ENCODE measurements at regions not wholly inside any gene's neighbourhood (a gene's known extent, or its start where the extent isn't known, plus 50 kb on each side); places are given as distances from the start of the nearest gene placed in this dataset.

DNA sequence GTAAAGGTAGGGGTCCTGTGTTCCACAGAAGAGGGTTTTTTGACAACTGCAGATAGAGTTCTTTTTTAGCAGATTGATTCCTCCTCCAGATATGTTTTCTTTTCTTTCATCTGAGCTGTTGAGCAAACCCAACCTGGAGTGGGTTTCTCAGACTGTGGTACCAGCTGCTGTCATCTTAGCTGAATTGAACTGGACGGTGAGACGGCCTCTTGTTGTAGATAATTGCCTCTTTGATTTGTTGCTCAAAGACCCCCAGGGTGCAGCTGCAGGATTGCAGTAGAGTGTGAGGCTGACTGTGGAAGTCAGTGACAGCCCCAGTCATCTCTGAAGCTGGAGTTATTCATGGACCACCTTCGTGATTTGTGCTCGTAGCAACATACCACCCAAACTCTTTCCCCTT, 317.7 kb downstream of the AACS start:
- TF ChIP-seq CTCF (IDR thresholded peaks at IDR 0.05 in 8 of 11, conservative IDR thresholded peaks at IDR 0.05 in 3 of 11) (no peak), POLR2AphosphoS5 (IDR thresholded peaks at IDR 0.05) (no peak), POLR2A (IDR thresholded peaks at IDR 0.05) (no peak)
